ENCODE measurements at regions not wholly inside any gene's neighbourhood (a gene's known extent, or its start where the extent isn't known, plus 50 kb on each side); places are given as distances from the start of the nearest gene placed in this dataset.

GRCh38 chr22:46092011-46092410 lies 58.3 kb upstream of the PPARA start:
- no peak for ATAC-seq
- no peak for TF ChIP-seq POU6F1 (CRISPR knock-in tag; IDR thresholded peaks at IDR 0.05; ENCODE audit: borderline replicate concordance, low read depth)
- no peak for TF ChIP-seq ZC3H10 (CRISPR knock-in tag; IDR thresholded peaks at IDR 0.05)
- TF ChIP-seq RARB (CRISPR knock-in tag; IDR thresholded peaks at IDR 0.05) = no peak
- TF ChIP-seq GLIS3 (CRISPR knock-in tag; IDR thresholded peaks at IDR 0.05) = no peak
- no peak for TF ChIP-seq BACH2 (CRISPR knock-in tag; IDR thresholded peaks at IDR 0.05; ENCODE audit: borderline replicate concordance)
- TF ChIP-seq TSHZ2 (CRISPR knock-in tag; IDR thresholded peaks at IDR 0.05) = no peak
- TF ChIP-seq ESRRG (CRISPR knock-in tag; IDR thresholded peaks at IDR 0.05) = no peak
- TF ChIP-seq ISL1 (CRISPR knock-in tag; IDR thresholded peaks at IDR 0.05) = no peak
- no peak for TF ChIP-seq ZNF565 (CRISPR knock-in tag; conservative IDR thresholded peaks at IDR 0.05; ENCODE audit: low read depth)
- TF ChIP-seq TCF4 (CRISPR knock-in tag; IDR thresholded peaks at IDR 0.05; ENCODE audit: borderline replicate concordance) = no peak
- TF ChIP-seq CREB5 (CRISPR knock-in tag; IDR thresholded peaks at IDR 0.05; ENCODE audit: low read depth) = no peak

- ATAC-seq = no peak
- TF ChIP-seq CSDC2 (CRISPR knock-in tag; IDR thresholded peaks at IDR 0.05) (no peak), PPARA (CRISPR knock-in tag; IDR thresholded peaks at IDR 0.05; ENCODE audit: borderline replicate concordance) (no peak), TCF4 (CRISPR knock-in tag; IDR thresholded peaks at IDR 0.05; ENCODE audit: borderline replicate concordance) (no peak), ESRRG (CRISPR knock-in tag; IDR thresholded peaks at IDR 0.05) (no peak), ZFP30 (CRISPR knock-in tag; IDR thresholded peaks at IDR 0.05) (no peak), POU6F1 (CRISPR knock-in tag; IDR thresholded peaks at IDR 0.05; ENCODE audit: borderline replicate concordance, low read depth) (no peak), ARNTL (CRISPR knock-in tag; IDR thresholded peaks at IDR 0.05; ENCODE audit: borderline replicate concordance, low read depth) (no peak), TSHZ2 (CRISPR knock-in tag; IDR thresholded peaks at IDR 0.05) (no peak), ZFP3 (CRISPR knock-in tag; IDR thresholded peaks at IDR 0.05) (no peak), RARB (CRISPR knock-in tag; IDR thresholded peaks at IDR 0.05) (no peak), ZNF8 (CRISPR knock-in tag; IDR thresholded peaks at IDR 0.05) (no peak)
Observed at GRCh38 chr22:46092670-46093410, 57.5 kb upstream of the PPARA start.

GRCh38 chr22:46093796-46094195 lies 56.5 kb upstream of the PPARA start:
- TF ChIP-seq PPARA (CRISPR knock-in tag; IDR thresholded peaks at IDR 0.05; ENCODE audit: borderline replicate concordance) (no peak), RARB (CRISPR knock-in tag; IDR thresholded peaks at IDR 0.05) (no peak)
- ATAC-seq = no peak
